ENCODE measurements at regions not wholly inside any gene's neighbourhood (a gene's known extent, or its start where the extent isn't known, plus 50 kb on each side); places are given as distances from the start of the nearest gene placed in this dataset.

GRCh38 chr4:66225539-66225938 is 555.2 kb upstream of the EPHA5 start:
- H3K4me3 ChIP-seq (ENCODE audit: low read depth, low read length): no peak overlapping the region
- no peak for TF ChIP-seq CTCF (conservative IDR thresholded peaks at IDR 0.05; ENCODE audit: low read depth, low read length)
- no peak for DNase-seq (ENCODE audit: low read depth)

DNA sequence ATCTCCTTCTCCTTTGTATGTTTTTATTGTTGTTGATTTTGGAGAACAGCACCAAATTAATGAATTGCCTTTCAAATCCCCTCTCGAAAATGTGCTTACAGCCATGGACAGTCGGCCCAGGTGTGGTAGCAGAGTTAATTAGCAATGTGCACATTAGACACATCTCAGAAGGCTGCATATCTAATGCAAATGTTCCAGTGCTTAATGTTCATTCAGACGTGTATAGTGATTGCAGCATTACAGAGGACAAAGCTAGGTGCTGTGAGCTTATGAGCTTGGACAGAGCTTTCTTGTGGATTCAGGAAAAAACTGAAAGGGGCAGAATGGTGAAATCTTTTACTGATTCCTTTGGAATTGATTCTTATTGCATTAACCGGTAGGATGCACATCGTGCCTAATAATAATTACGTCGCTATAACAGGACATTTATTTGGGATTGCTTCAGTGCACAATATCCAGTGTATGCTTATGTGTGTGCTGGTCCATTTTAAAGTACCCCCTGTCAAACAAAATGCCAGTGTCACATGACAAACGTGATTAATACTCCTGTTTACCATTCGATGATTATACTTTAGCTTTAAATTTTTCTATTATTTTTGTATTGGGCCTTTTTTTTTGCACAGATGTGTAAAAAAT is 552.9 kb upstream of the EPHA5 start:
- no peak for TF ChIP-seq CTCF (conservative IDR thresholded peaks at IDR 0.05; ENCODE audit: low read depth, low read length)
- no peak overlapping the region for H3K4me3 ChIP-seq (ENCODE audit: low read depth, low read length)
- no peak for DNase-seq (ENCODE audit: low read depth)

DNA sequence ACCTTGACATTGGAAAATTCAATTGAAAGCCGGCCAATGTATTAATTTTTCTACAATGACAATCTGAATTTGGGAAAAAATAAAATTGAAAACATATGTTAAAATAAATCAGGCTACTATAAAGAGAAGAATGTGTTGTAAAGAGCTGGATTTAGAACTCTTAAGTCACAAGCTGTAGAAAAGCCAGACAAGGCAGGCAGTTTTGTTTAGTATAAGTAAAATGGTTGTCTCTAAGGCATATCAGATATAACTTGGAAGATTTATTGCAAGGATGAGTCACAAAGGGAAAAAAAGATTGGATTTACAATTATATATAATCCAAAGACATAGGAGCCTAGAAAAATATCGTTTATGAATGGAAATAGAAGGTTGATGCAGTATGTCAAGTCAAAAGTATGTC is 549.1 kb upstream of the EPHA5 start:
- no peak overlapping the region for H3K4me3 ChIP-seq (ENCODE audit: low read depth, low read length)
- TF ChIP-seq CTCF (conservative IDR thresholded peaks at IDR 0.05; ENCODE audit: low read depth, low read length): no peak
- no peak for DNase-seq (ENCODE audit: low read depth)

DNA sequence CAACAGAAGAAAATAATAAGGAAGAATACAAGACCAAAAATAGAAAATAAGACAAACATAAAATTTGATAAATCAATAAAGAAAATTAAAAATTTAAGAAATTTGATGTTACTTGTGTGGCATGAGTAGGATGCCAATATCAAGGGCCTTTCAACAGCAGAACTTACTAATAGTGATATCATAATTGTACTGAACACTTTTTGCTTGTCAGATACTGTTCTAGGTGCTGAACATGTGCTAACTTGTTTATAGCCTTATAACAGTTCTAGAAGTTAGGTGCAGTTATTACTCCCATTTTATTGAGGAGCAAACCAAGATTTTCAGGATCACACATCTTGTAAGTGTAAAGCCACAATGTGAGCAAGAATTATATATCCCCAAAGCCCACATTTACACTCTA is 546.0 kb upstream of the EPHA5 start:
- TF ChIP-seq CTCF (conservative IDR thresholded peaks at IDR 0.05; ENCODE audit: low read depth, low read length): no peak
- no peak for DNase-seq (ENCODE audit: low read depth)
- no peak overlapping the region for H3K4me3 ChIP-seq (ENCODE audit: low read depth, low read length)

GRCh38 chr4:66212489-66212888 is 542.2 kb upstream of the EPHA5 start:
- no peak for TF ChIP-seq CTCF (conservative IDR thresholded peaks at IDR 0.05; ENCODE audit: low read depth, low read length)
- no peak for DNase-seq (ENCODE audit: low read depth)

GRCh38 chr4:66204534-66205247 is 534.4 kb upstream of the EPHA5 start:
- no peak overlapping the region for H3K4me3 ChIP-seq (ENCODE audit: low read depth, low read length)
- DNase-seq (ENCODE audit: low read depth): no peak
- TF ChIP-seq CTCF (conservative IDR thresholded peaks at IDR 0.05; ENCODE audit: low read depth, low read length): no peak

More at GRCh38 chr4:66212489-66212888, 542.2 kb upstream of the EPHA5 start:
- no peak overlapping the region for H3K4me3 ChIP-seq (ENCODE audit: low read depth, low read length)

DNA sequence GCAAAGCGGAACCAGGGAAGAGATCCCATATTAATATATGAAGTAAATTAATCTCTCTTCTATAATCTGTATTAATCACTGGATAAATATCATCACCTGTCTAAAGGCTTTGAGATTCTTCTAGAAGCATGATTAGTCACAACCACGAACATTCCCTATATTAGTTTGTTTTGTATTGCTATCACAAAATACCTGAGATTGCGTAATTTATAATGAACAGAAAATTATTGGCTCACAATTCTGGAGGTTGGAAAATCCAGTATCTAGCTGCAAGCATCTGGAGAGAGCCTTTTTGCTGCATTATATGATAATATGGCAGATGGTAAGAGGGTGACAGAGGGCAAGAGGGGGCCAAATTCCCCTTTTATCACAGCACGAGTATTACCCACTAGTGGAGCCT is 532.6 kb upstream of the EPHA5 start:
- no peak overlapping the region for H3K4me3 ChIP-seq (ENCODE audit: low read depth, low read length)
- TF ChIP-seq CTCF (conservative IDR thresholded peaks at IDR 0.05; ENCODE audit: low read depth, low read length): no peak
- DNase-seq (ENCODE audit: low read depth): no peak
